ENCODE measurements at regions not wholly inside any gene's neighbourhood (a gene's known extent, or its start where the extent isn't known, plus 50 kb on each side); places are given as distances from the start of the nearest gene placed in this dataset.

DNA sequence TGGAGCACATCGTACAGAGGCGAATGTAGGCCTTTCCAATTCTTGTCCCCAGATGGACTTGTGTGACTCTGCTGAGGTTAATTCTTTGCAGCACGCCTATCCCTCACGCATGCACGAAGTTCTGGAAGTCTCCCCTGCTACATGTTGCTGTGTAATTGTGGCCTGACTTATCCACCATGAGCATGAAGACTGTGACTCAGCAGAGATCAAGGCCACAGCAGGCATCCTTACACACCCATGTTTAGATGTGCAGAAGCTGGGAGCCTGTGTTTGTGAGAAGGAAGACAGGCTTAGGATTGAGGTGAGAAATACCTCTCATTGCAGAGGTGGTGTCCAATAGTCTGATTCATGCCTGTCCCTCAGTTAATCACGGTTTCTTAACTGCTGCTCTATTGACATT lies 135.6 kb downstream of the ICE1 start:
- TF ChIP-seq POLR2A (IDR thresholded peaks at IDR 0.05; ENCODE audit: low read depth, low read length) = no peak
- TF ChIP-seq POLR2AphosphoS5 (IDR thresholded peaks at IDR 0.05; ENCODE audit: low read depth, low read length) = no peak
- no peak for TF ChIP-seq TAF1 (IDR thresholded peaks at IDR 0.05; ENCODE audit: borderline replicate concordance, low read depth, low read length)

Data from GM12892 (cell line).